Vagina (tissue), 2 donors: ENCODE measurements at regions not wholly inside any gene's neighbourhood (a gene's known extent, or its start where the extent isn't known, plus 50 kb on each side); places are given as distances from the start of the nearest gene placed in this dataset.

Source experiments
- CTCF ChIP-seq, 3 experiments: fragments of 450-650 bp in 2 of 3; fragments of 200-600 bp in 1 of 3; sonication (generic) in 1 of 3; IDR thresholded peaks; one replicate each; pipeline ENCODE4 v1.5.1; 2017 to 2019; ENCODE audit warnings: antibody characterized with exemption in 3 of 3, mild to moderate bottlenecking in 2 of 3, moderate library complexity in 2 of 3
- POLR2A ChIP-seq, 2 donors: fragments of 450-650 bp; IDR thresholded peaks; one replicate each; pipeline ENCODE4 v1.6.1; 2017; ENCODE audit warnings: antibody characterized with exemption in 2 of 2, mild to moderate bottlenecking in 2 of 2, moderate library complexity in 2 of 2
- POLR2AphosphoS5 ChIP-seq, 2 donors: sonication (generic); formaldehyde crosslinking; IDR thresholded peaks; one replicate each; pipeline ENCODE4 v1.9.0; 2017; ENCODE audit warnings: antibody characterized with exemption in 2 of 2, mild to moderate bottlenecking in 2 of 2, low read depth in 1 of 2; ENCODE audit not compliant: insufficient read depth in 1 of 2

GRCh38 chr1:195899762-195900352 is 708.4 kb downstream of the KCNT2 start:
- TF ChIP-seq CTCF (IDR thresholded peaks at IDR 0.05) (no peak), POLR2A (IDR thresholded peaks at IDR 0.05) (no peak), POLR2AphosphoS5 (IDR thresholded peaks at IDR 0.05; ENCODE audit: insufficient read depth in 1 of 2, low read depth in 1 of 2) (no peak)
